ENCODE measurements at regions not wholly inside any gene's neighbourhood (a gene's known extent, or its start where the extent isn't known, plus 50 kb on each side); places are given as distances from the start of the nearest gene placed in this dataset.

DNA sequence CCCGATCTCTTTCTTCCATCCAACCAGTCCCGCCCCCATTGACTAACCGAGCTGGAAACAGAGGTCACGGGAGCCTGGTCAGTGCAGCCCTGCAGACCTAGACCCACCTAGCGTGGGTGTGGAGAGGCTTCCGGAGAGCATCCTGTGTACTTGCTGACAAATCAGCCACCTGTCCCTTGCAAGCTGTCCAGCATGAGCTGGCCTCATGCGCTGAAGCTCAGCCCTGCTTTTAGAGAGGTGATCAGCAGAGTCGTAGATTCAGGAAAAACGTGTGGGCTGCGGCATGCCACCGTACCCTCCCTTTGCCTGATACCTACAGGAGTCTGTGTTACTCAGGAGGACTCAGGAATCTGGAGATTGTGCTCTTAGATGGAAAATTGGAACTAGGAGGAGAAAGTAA is 80.3 kb upstream of the UQCRFS1 start:
- no peak for DNase-seq

GRCh38 chr19:29293736-29294342 is 80.9 kb upstream of the UQCRFS1 start:
- no peak for DNase-seq

GRCh38 chr19:29294343-29294811 is 81.4 kb upstream of the UQCRFS1 start:
- no peak for DNase-seq

DNA sequence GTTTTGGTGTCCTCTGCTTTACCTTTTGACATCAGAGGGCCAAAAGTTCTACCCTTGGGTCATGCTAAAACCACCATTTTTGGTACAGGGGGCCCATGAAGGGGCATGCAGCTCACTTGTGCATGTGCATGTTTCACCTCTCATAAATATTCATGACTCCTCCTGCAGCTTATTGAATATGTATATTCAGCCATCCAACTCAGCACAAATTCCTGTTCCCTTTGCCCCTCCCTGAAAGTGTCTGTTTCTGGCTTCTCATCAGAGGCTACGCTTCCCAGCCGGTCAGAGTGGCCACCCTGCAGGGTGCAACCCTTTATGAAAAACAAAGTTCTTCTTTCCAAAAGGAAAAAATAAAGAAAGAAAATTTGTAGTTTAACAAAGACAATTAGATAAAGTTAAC is 82.3 kb upstream of the UQCRFS1 start:
- no peak for DNase-seq

DNA sequence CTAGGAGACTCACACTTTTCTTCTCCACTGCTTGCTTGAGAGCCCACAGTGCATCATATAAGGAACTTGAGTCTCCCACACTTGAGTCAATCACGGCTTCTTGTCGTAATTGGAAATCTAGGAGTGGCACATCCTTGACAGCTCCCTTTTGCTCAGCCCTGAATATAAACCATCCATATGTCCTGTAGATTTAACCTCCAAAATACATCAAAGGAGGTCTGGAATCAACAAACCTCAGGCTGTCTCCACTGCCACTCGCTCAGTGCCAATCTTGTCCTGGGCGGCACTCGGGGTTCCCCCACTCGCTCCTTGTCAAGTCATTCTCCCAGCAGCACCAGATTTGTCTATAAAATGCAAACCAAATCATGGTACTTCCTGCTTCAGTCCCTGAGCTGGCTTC is 84.4 kb upstream of the UQCRFS1 start:
- no peak for DNase-seq

- no peak for DNase-seq
Observed at GRCh38 chr19:29299416-29300380, 86.7 kb upstream of the UQCRFS1 start.

GRCh38 chr19:29302002-29302928 is 89.3 kb upstream of the UQCRFS1 start:
- no peak for DNase-seq

DNA sequence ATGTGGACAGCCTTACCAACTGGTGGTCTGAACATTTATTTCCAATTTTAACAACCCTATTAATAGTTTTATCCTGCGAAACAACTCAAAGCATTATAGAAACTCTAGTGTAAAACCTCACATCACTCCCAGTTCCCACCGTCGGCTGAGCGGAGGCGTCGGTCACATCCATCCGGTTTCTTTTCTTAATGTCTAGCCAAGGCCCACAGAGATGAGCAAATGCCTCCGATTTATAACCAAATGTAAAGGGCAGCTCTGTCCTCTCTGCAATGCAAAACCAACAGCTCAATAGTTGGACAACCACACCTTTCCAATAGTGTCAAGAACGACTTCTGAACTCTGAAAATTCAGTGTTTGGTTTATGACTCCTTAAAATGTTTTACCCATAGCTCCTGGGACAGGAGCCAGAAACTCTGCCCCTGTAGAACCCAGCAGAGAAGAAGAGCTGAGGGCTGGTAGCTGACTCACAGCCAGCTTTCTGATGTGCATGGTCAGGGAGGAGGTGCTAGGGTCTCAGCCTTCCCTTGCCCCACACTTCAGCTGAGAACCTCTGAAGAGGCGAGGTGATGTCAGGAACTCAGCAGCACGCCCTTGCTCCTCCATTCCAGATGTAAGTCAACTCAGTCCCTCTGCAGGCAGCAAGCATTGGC is 90.2 kb upstream of the UQCRFS1 start:
- DNase-seq: no peak

- DNase-seq: no peak
Observed at GRCh38 chr19:29303719-29304090, 90.8 kb upstream of the UQCRFS1 start.

- DNase-seq: no peak
Observed at GRCh38 chr19:29305268-29305667, 92.3 kb upstream of the UQCRFS1 start.

DNA sequence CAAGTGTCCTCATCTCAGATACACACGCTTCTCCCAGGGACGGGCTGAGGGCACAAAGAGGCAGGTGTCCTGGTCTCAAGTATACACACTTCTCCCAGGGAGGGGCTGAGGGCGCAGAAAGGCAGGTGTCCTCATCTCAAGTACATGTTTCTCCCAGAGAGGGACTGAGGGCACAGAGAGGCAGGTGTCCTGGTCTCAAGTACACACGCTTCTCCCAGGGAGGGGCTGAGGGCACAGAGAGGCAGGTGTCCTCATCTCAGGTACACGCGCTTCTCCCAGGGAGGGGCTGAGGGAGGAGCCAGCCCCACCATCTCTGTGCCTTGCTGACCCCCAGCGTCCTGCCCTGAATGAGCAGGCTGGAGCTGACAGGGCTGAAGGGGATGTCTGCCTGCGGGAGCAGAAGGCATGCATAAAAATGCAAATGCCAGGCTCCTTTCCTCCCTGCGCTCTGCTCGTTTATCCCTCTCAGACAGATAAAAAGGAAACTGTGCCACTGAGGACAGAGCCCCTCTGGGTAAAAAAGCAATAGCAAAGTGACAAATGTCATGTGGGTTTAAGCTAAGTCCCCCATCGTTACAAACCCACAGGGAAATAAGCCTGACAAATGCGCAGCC is 96.1 kb upstream of the UQCRFS1 start:
- no peak for DNase-seq

- no peak for DNase-seq
Observed at GRCh38 chr19:29309637-29310036, 96.7 kb upstream of the UQCRFS1 start.

- DNase-seq: no peak
Observed at GRCh38 chr19:29311191-29311790, 98.3 kb upstream of the UQCRFS1 start.

DNA sequence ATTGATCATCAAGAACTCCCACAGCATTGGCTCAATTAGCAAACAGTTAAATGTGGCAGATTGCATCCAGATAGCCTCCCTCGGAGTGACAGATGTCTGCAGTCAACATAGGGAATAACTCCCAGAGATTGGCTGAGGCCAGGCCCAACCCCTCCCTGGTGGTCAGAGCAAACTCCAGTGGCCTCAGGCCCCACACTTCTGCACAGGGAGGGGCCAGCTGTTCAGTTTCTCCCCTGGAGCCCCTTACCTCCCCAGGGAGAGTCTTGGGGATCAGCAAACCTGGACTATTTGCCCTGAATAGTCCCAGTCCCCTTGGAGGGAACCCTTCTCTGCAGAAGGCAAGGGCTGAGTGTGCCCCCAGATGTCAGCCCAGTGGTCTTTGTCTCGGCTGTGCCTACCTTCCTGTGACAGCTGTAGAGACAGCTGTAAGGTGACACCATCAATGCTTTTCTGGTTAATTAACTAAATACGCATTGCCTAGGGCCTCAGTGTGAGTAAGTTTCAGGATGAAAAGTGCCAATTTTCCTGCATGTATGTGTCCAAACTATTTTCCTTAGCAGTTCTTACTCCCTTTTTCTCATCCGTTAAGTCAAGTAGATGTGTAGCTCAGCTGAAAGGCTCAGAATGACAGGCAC is 102.7 kb upstream of the UQCRFS1 start:
- no peak for DNase-seq

- DNase-seq: no peak
Observed at GRCh38 chr19:29318581-29318980, 105.6 kb upstream of the UQCRFS1 start.

GRCh38 chr19:29320086-29320485 is 107.1 kb upstream of the UQCRFS1 start:
- no peak for DNase-seq

GRCh38 chr19:29320618-29321017 is 107.7 kb upstream of the UQCRFS1 start:
- no peak for DNase-seq

- DNase-seq: no peak
Observed at GRCh38 chr19:29321116-29321515, 108.2 kb upstream of the UQCRFS1 start.

GRCh38 chr19:29323021-29323430 is 110.1 kb upstream of the UQCRFS1 start:
- no peak for DNase-seq

DNA sequence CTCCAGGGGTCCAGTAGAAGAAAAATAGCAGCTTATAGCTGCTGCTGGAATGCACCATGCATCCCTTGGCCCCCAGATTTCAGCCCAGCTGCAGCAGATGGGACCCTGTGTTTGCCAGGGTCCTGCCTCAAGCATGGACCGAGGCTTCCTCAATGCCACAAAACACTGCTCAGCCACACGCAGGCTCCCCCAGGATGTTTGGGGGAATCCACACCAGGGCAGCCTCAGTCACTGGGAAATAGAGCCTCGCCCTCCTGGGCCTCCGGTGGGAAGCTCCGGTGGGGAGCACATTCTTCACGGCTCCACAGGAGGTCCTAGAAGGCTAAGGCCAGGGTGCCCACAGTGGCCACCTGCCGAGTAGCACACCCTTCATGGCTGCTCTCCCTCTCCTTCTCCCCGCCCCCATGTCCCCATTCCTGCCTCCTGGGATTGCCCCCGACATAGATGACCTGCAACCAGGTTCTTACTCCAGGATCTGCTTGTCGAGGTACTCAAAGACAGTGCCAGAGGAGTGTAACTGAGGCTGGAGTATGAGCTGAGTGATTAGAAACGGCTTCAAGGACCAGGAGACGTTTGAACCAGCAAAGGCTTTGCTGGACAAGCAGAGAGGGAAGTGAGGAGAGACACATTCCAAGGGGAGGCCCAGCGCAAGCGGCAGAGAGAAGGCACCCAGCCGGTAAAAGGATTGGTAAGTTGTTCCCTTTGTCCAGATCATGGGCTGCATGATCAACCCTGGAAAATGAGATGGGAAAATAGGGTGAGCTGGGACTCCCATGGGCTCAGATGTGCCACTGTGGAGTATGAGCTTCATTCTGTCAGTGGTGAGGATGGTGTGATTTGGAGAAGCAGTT is 110.7 kb upstream of the UQCRFS1 start:
- no peak for DNase-seq
